Right lobe of liver (tissue), 4 donors: ENCODE measurements at regions not wholly inside any gene's neighbourhood (a gene's known extent, or its start where the extent isn't known, plus 50 kb on each side); places are given as distances from the start of the nearest gene placed in this dataset.

Experiments used
- POLR2A ChIP-seq: fragments of 450-650 bp; IDR thresholded peaks from one replicate; pipeline ENCODE4 v1.6.1; 2017; ENCODE audit warnings: antibody characterized with exemption, mild to moderate bottlenecking
- TF ChIP-seq, protein P1 (sequence below), 4 donors: fragments of 200-600 bp in 3 of 4; fragments of 450-650 bp in 1 of 4; IDR thresholded peaks; one replicate each; pipeline versions ENCODE4 v1.5.1 to v1.8.0; 2016 to 2022; ENCODE audit warnings: antibody characterized with exemption in 4 of 4, mild to moderate bottlenecking in 2 of 4
- donor health status: DM: no; HTN: no; CAD: no.
- donor health status: DM: no; HTN: no; CAD: no.
- donor health status: DM: no; HTN: yes; CAD: no.

DNA sequence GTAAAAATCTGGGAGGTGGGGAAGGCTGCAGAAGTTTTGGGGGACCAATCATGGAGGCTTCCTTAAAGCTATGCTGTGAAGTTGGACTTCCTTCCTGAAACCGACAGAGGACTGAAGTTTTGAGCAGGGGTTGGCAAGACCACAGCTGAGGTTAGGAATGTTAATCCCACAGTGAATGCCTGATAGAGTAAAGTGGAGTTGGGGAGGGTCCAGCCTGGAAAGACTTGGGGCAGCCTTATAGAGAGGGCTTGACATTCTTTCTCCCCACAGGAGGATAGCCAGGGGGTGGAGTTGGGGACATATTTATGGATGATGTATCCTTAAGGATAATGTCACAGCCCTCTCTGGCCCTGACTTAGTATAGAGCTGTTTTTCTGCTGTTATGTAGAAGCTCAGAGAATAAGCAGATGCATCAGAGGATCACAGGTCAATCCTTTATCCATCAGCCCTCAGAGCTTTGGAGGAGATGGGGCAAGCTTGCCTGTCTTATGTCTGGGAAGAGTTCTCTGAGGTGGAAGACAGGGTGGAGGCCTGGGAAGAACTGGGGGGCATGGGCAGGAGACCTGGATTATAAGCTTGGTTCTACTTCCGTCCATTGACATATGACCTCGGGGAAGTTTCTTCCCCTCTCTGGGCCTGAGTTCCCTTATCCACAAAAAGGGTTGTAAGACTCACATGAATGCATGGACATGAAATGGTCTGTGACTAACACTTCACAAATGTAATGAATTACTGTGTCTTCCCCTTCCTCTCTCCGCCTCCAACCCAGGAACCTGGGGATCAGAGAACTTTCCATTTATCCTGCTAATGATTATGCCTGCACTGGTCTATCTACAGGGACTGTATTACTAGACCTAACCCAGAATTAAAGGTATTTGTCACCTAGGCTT lies 317.8 kb downstream of the MIAT start:
- TF ChIP-seq, protein P1, sequence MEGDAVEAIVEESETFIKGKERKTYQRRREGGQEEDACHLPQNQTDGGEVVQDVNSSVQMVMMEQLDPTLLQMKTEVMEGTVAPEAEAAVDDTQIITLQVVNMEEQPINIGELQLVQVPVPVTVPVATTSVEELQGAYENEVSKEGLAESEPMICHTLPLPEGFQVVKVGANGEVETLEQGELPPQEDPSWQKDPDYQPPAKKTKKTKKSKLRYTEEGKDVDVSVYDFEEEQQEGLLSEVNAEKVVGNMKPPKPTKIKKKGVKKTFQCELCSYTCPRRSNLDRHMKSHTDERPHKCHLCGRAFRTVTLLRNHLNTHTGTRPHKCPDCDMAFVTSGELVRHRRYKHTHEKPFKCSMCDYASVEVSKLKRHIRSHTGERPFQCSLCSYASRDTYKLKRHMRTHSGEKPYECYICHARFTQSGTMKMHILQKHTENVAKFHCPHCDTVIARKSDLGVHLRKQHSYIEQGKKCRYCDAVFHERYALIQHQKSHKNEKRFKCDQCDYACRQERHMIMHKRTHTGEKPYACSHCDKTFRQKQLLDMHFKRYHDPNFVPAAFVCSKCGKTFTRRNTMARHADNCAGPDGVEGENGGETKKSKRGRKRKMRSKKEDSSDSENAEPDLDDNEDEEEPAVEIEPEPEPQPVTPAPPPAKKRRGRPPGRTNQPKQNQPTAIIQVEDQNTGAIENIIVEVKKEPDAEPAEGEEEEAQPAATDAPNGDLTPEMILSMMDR (IDR thresholded peaks at IDR 0.05), result no peak
- no peak for TF ChIP-seq POLR2A
